ENCODE measurements at regions not wholly inside any gene's neighbourhood (a gene's known extent, or its start where the extent isn't known, plus 50 kb on each side); places are given as distances from the start of the nearest gene placed in this dataset.

DNA sequence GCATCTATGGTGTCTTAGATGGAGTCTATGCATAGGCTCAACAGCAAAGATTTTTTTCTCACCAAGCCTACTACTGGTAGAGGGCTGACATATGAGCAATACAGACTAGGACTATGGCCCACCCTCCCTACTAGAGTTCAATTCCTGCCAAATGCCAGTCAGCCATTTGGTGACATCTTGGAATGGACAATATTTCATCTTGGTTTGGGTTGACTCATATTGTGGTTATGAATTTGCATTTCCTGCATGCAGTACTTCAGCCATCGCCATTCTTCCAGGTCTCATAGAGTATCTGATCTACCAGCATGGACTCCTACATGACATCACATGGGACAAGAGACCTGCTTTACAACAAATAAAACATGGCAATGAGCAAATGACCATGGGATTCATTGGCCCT lies 778.1 kb upstream of the SOX9 start:
- TF ChIP-seq CTCF (IDR thresholded peaks at IDR 0.05) (no peak), EP300 (IDR thresholded peaks at IDR 0.05) (no peak), POLR2A (IDR thresholded peaks at IDR 0.05; ENCODE audit: low read depth) (no peak), POLR2AphosphoS5 (IDR thresholded peaks at IDR 0.05) (no peak)
